Amygdala (tissue), 56 donors: ENCODE measurements at regions not wholly inside any gene's neighbourhood (a gene's known extent, or its start where the extent isn't known, plus 50 kb on each side); places are given as distances from the start of the nearest gene placed in this dataset.
A peak's percentile ranks its signal among the peaks of the same experiment; 100 is the strongest.
"Not testable (repeated sequence)": the region's sequence is repeated elsewhere in the genome, so short reads cannot be mapped to it uniquely, and the experiment has no call there.

ENCODE experiments used
- DNase-seq, 56 donors: peaks; one replicate each; lab custom pipeline; 2025; lab: John Stamatoyannopoulos, UW

DNA sequence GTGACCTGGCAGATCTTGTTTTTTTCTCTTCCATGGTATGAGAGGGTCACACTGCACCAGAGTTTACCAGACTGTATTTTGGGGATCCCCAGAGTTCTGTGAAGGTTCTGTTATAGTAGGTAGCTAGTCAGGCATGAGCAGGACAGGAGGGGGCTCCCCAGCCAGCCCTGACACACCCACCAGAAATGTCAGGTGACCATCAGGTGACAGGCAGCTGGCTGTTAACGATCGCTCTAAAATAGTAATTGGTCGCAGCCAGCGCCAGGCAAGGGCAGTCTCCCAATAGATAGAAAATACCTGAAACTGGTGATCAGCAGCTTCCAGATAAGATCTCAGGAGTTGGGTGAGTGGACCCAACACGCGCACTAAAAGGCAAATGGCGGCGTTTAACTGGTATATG is 264.9 kb downstream of the RHOU start:
- DNase-seq: no peak

DNA sequence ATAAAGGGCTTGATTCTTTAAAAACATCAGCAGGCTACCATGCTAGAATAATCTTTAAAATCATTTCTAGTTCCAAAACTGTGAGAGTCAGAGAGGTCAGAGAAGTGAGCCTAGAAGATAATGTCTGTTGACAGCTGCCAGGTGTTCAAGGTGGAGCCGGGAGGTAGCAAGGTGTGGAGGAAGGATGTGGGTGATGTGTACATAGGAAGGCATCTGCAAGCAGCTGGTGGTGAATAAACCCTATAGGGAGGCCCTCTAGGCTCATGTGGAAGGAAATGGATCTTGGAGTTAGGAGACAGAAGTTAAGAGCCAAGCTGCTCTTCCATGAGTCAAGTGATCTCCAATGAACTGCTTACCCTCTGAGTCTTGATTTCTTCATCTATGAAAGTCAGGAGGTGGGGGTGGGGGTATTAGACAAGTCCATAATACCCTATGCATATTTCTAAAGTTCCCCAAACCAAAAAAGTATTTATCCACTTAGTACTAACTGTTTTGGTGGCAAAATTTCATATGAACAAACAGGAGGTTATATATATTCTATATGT is 266.3 kb downstream of the RHOU start:
- no peak for DNase-seq

DNA sequence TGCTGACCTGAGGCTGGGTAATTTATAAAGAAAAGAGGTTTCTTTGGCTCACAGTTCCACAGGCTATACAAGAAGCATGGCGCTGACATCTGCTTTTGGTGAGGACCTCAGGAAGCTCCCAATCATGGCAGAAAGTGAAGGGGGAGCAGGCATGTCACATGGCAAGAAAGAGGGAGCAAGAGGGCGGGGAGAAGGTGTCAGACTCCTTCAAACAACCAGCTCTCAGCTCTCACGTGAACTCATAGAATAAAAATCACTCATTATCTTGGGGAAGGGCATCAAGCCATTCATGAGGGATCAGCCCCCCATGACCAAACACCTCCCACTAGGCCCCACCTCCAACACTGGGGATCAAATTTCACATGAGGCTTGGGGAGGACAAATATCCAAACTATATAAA is 266.8 kb downstream of the RHOU start:
- DNase-seq: no peak

GRCh38 chr1:229002451-229002960 is 267.2 kb downstream of the RHOU start:
- no peak for DNase-seq

DNA sequence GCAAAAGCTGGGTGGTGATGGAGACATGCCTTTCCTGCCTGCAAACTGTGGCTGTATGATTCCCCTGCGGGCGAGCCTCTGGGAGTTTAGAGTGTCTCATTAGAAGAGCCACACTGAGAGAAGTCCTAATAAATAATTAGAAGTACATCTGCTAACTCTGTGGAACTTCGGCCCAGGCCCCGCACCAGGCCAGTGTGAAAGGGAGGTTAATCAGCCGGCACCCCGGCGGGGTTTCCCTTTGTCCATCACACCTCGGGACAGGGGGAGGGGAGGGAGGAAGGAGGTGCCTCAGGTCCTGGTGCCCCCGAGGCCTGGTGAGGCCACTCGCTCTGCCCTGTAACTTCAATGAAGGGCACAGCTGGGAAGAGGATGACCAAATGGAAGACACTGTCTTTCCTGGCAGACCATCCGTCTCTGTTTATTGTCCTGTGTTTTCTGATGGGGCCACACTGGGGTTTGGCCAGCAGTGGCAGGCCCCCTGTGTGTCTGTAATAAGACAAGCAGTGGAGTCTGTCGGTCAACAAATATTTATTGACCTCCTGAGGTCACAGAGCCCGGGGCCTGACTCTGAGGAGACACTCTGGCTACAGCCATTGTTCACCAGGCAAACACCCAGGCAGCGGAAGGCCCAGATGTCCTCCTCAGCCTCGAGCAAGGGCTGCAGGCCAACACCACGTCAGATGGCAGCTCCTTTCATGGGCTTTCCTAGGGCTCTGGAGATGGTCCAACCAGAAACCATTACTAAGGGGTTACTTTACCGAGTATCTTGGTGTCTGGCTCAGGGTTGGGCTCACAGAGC is 267.5 kb upstream of the RAB4A start:
- DNase-seq: peak in 55 of 56 donors; percentile 30 to 97 (median 85)

DNA sequence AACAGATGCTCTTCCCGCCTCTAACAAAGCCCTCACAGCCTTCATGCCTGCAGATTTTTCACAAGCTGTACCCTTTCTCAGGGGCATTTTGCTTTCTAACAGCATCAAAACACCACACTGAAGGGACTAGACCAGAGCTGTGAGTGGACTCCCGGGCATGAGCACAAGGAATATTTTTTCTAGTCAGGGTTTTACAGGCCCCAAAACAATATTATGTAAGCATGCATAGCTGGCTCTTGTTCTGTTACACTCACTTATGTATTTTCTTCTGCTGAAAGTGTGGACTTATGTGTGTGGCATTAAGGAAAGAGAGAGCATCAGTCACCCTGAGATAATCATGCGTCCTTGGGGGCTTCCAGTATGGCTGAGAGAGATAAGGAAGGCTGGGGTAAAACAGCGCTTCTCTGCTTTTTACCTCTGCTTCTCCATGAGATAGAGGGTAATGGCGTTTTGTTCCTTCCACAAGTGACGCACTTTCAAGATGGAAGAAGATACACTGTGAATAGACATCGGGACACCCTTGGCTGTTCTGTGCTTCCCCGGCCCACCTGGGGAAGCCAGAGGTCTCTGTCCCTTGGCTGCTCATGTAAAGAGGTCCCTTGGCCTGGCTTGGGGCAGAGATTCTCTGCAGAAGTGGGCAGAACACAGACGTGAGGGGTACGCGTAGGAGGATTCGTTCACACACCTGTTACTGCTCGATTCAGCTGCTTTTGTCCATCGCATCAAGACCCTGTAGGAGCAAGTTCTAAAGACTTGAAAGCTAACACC is 266.7 kb upstream of the RAB4A start:
- DNase-seq: no peak

DNA sequence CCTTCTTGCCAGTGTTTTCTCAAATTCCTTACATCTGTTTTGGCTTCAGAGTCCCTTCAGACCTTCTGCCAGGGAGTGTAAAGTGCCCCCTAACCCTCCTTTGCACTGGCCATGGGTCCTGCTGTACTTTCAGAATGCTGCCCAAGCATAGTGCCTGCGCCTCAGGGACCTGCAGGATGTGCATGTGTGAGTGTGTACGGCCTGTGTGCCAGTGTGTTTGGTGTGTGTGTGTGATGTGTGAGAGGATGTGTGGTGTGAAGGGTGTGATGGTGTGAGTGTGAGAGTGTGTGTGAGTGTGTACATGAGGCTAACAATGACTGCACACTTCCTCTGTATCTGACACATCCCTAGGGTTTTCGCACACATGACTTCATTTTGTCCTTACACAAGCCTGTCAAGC is 265.8 kb upstream of the RAB4A start:
- DNase-seq: no peak

DNA sequence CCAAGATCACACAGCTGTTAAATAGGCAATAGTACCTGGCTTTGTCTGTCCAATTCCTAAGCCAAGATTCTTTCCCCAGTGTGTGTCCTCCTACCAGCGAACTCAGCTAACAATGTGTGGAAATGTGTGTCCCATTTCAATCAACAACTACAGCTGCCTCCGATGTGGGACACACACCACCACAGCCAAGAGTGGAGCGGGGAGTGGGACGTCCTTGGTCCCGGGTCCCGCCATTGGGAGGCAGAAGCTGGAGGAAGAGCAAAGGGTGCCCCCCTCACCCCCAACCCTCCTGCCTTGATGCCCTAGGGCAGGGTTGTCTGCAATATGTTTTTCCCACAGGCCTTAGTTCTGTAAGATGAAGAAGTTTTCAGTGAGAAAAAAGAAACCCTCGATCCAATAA is 265.4 kb upstream of the RAB4A start:
- no peak for DNase-seq

GRCh38 chr1:229006121-229006870 is 264.6 kb upstream of the RAB4A start:
- no peak for DNase-seq

GRCh38 chr1:229007167-229007566 is 263.7 kb upstream of the RAB4A start:
- DNase-seq: no peak

- DNase-seq: no peak
These were observed 263.2 kb upstream of the RAB4A start for GRCh38 chr1:229007701-229008100.

DNA sequence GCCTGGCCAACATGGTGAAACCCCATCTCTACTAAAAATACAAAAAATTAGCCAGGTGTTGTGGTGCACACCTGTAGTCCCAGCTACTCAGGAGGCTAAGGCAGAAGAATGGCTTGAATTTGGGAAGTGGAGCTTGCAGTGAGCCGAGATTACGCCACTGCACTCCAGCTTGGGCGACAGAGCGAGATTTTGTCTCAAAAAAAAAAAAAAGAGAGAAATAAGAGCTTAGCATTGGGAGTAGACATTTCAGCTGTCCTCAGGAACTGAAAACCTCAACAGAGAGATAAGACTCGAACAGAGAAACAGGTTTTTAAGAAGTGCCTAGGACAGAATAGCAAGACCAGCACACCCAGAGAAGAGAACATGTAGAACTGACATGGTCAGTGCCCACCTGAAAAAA is 262.6 kb upstream of the RAB4A start:
- not testable (repeated sequence) for DNase-seq

- no peak for DNase-seq
These were observed 259.9 kb upstream of the RAB4A start for GRCh38 chr1:229011022-229011421.

DNA sequence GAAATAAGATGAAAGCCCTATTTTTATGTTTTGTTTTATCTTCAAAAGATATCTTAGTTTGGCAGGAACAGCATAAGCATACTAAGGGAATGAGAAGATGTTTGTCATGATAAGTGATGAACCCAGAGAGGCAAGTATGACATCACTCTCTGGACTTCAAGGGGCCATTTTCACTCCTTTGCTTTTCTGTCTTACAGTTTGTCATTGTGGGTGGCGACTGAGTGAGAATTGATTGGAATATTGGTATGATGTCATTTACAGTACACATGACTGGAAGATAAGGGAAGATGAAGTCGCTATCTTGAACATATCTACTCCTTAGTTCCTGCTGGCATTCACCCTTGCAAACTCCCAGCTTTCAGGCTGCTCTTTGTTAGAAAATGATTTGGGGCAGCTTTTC is 258.1 kb upstream of the RAB4A start:
- DNase-seq: no peak

DNA sequence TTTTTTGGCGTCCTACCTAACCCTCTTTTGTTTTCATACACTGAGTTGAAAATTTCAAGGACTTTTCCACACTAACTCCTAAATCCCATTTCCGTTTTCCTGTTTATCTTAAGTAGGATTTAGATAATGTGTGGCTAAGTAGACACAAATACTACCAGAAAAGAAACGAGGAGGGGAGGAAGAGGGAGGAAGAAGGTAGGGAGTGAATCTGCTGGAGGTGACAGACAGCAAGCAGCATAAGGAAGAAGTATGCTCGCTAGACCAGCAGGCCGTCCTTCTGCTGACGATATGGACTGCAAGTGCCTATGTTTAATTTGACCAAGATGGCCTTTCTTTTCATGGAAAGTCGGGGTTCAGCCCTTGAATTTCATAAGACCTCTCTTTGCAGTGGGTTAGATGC is 256.9 kb upstream of the RAB4A start:
- no peak for DNase-seq

- no peak for DNase-seq
These were observed 255.1 kb upstream of the RAB4A start for GRCh38 chr1:229015806-229016205.

GRCh38 chr1:229017091-229017490 is 253.8 kb upstream of the RAB4A start:
- no peak for DNase-seq

DNA sequence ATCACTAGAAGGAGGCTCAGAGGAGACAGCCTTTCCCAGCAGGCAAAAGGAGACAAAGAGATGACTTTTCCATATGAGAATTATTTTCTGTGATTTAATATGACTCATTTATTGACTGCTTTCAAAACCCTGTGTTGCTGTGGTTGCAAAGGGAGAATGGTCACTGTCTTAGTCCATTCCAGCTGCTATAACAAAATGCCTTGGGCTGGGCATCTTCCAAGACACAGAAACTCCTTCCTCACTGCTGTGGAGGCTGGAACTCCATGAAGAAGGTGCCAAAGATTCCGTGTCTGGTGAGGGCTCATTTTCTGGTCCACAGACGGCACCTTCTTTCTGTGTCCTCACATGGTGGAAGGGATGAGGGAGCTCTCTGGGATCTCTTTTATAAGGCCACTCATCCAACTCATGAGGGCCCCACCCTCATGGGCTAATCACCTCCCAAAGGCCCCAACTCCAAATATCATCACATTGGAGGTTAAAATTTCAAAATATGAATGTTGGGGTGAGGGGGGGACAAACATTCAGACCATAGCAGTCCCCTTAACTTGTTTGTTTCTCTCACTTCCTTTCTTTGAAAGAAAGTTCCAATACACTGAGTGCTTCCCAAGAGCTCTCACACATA is 252.1 kb upstream of the RAB4A start:
- DNase-seq: no peak

DNA sequence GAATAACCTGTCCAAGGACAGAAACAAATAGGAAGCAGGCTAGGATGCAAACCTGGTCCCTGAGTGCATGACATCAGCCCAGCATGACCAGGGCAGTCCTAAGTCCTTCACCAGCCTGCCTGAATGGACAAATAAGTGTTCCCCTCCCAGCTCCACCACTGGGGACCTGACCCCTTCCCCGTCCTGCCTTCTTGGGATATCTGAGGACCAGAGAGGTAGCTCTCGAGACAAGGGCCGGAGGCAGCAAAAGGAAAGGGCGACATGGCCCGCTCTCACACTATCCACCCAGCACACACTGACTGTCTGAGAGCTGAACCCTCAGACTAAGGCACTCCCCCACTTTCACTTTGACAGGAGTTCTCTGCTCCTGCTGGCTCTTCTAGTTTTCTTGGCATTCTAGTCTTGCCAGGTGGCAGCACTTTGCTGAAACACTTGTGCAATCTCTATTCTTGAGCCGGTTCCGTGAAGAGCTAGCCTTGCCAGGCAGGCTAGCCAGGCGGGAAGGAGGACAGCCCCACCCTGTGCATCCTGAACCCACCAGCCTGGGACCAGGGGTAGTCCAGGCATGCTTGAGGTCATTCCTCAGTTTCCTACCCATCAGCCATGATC is 251.1 kb upstream of the RAB4A start:
- no peak for DNase-seq

DNA sequence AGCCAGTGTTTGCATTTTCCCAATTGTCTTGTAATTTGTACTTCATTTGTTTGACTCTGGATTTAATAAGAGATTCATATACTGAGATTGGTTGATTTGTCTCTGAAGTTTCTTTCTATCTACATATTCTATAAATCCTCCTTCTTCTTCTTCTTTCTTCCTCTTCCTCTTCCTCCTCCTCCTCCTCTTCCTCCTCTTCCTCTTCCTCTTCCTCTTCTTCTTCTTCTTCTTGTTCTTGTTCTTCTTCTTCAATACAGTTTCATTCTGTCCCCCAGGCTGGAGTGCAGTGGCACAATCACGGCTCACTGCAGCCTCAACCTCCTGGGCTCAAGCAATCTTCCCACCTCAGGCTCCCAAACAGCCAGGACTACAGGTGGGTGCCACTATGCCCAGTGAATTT is 249.9 kb upstream of the RAB4A start:
- DNase-seq: not testable (repeated sequence)
